ENCODE measurements at regions not wholly inside any gene's neighbourhood (a gene's known extent, or its start where the extent isn't known, plus 50 kb on each side); places are given as distances from the start of the nearest gene placed in this dataset.
"Not testable (repeated sequence)": the region's sequence is repeated elsewhere in the genome, so short reads cannot be mapped to it uniquely, and the experiment has no call there.

DNA sequence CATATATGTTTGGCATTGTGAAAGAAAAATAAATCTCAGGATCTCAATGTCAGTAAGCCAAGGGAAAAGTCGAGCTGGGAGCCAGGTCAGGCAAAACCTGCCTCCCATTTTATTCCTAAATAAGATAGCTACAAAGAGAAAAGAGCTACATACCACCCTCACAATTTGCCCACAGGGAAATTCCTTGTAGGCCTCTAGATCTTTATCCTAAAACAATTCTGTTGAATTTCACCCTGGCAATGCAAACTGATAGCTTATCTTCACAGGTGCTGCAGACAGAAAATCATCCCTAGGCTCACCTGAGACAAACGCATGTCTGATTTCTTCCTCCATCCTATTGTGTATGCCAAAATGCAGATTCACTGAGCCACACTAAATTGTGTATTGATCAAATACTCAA, 2587.1 kb downstream of the PCDH9 start:
- no peaks in the 10 kb centered on the region for H3K27me3 ChIP-seq (ENCODE audit: low read depth, low read length)
- no peaks in the 10 kb centered on the region for H3K36me3 ChIP-seq (ENCODE audit: control insufficient read depth in 1 of 2, insufficient read depth in 2 of 2, low read length in 2 of 2)
- H3K4me1 ChIP-seq (ENCODE audit: control insufficient read depth in 1 of 2, insufficient read depth in 2 of 2, low read length in 2 of 2), result no peaks in the 10 kb centered on the region
- no peak overlapping the region for H3K4me3 ChIP-seq (ENCODE audit: low read depth in 1 of 2, low read length in 2 of 2)
- H3K27ac ChIP-seq (ENCODE audit: low read length), result no peak overlapping the region
- no peaks in the 10 kb centered on the region for H3K9me3 ChIP-seq (ENCODE audit: control insufficient read depth in 1 of 2, low read length in 2 of 2)

- Histone ChIP-seq H3K9me3 (ENCODE audit: control insufficient read depth in 1 of 2, low read length in 2 of 2) (no peaks in the 10 kb centered on the region), H3K4me3 (ENCODE audit: low read depth in 1 of 2, low read length in 2 of 2) (no peak overlapping the region), H3K27ac (ENCODE audit: low read length) (no peak overlapping the region), H3K27me3 (ENCODE audit: low read depth, low read length) (no peaks in the 10 kb centered on the region), H3K36me3 (ENCODE audit: control insufficient read depth in 1 of 2, insufficient read depth in 2 of 2, low read length in 2 of 2) (no peaks in the 10 kb centered on the region), H3K4me1 (ENCODE audit: control insufficient read depth in 1 of 2, insufficient read depth in 2 of 2, low read length in 2 of 2) (no peaks in the 10 kb centered on the region)
Measured at GRCh38 chr13:64640002-64640401, 2590.1 kb downstream of the PCDH9 start.

DNA sequence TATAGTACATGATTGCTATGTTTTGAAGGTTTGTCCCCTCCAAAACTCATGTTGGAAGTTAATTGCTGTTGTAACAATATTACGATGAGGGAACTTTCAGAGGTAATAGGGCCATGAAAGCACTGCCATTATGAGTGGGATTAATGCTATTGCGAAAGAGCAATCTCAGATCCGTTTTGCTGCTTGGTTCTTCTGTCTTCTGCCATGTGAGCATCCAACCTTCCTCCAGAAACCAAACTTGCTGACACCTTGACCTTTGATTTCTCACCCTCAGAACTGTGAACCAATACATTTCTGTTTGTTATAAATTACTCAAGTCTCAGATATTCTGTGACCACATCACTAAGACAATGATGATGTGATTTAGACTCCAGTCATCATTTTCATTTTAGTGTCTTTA, 2590.9 kb downstream of the PCDH9 start:
- no peaks in the 10 kb centered on the region for H3K4me1 ChIP-seq (ENCODE audit: control insufficient read depth in 1 of 2, insufficient read depth in 2 of 2, low read length in 2 of 2)
- no peaks in the 10 kb centered on the region for H3K9me3 ChIP-seq (ENCODE audit: control insufficient read depth in 1 of 2, low read length in 2 of 2)
- no peaks in the 10 kb centered on the region for H3K27me3 ChIP-seq (ENCODE audit: low read depth, low read length)
- no peak overlapping the region for H3K4me3 ChIP-seq (ENCODE audit: low read depth in 1 of 2, low read length in 2 of 2)
- H3K36me3 ChIP-seq (ENCODE audit: control insufficient read depth in 1 of 2, insufficient read depth in 2 of 2, low read length in 2 of 2), result no peaks in the 10 kb centered on the region
- no peak overlapping the region for H3K27ac ChIP-seq (ENCODE audit: low read length)

GRCh38 chr13:64633948-64634347, 2596.2 kb downstream of the PCDH9 start:
- H3K4me3 ChIP-seq (ENCODE audit: low read depth in 1 of 2, low read length in 2 of 2), result no peak overlapping the region
- no peaks in the 10 kb centered on the region for H3K27me3 ChIP-seq (ENCODE audit: low read depth, low read length)
- H3K4me1 ChIP-seq (ENCODE audit: control insufficient read depth in 1 of 2, insufficient read depth in 2 of 2, low read length in 2 of 2), result no peaks in the 10 kb centered on the region
- no peaks in the 10 kb centered on the region for H3K9me3 ChIP-seq (ENCODE audit: control insufficient read depth in 1 of 2, low read length in 2 of 2)
- no peak overlapping the region for H3K27ac ChIP-seq (ENCODE audit: low read length)
- H3K36me3 ChIP-seq (ENCODE audit: control insufficient read depth in 1 of 2, insufficient read depth in 2 of 2, low read length in 2 of 2), result no peaks in the 10 kb centered on the region

- Histone ChIP-seq H3K36me3 (ENCODE audit: control insufficient read depth in 1 of 2, insufficient read depth in 2 of 2, low read length in 2 of 2) (no peaks in the 10 kb centered on the region), H3K27me3 (ENCODE audit: low read depth, low read length) (no peaks in the 10 kb centered on the region), H3K4me1 (ENCODE audit: control insufficient read depth in 1 of 2, insufficient read depth in 2 of 2, low read length in 2 of 2) (no peaks in the 10 kb centered on the region), H3K9me3 (ENCODE audit: control insufficient read depth in 1 of 2, low read length in 2 of 2) (no peaks in the 10 kb centered on the region), H3K4me3 (ENCODE audit: low read depth in 1 of 2, low read length in 2 of 2) (no peak overlapping the region), H3K27ac (ENCODE audit: low read length) (no peak overlapping the region)
Measured at GRCh38 chr13:64627654-64628053, 2602.5 kb downstream of the PCDH9 start.

- no peaks in the 10 kb centered on the region for H3K4me1 ChIP-seq (ENCODE audit: control insufficient read depth in 1 of 2, insufficient read depth in 2 of 2, low read length in 2 of 2)
- H3K27me3 ChIP-seq (ENCODE audit: low read depth, low read length), result no peaks in the 10 kb centered on the region
- no peak overlapping the region for H3K4me3 ChIP-seq (ENCODE audit: low read depth in 1 of 2, low read length in 2 of 2)
- H3K9me3 ChIP-seq (ENCODE audit: control insufficient read depth in 1 of 2, low read length in 2 of 2), result no peaks in the 10 kb centered on the region
- H3K36me3 ChIP-seq (ENCODE audit: control insufficient read depth in 1 of 2, insufficient read depth in 2 of 2, low read length in 2 of 2), result no peaks in the 10 kb centered on the region
- H3K27ac ChIP-seq (ENCODE audit: low read length), result no peak overlapping the region
Measured at GRCh38 chr13:64626105-64626504, 2604.0 kb downstream of the PCDH9 start.

DNA sequence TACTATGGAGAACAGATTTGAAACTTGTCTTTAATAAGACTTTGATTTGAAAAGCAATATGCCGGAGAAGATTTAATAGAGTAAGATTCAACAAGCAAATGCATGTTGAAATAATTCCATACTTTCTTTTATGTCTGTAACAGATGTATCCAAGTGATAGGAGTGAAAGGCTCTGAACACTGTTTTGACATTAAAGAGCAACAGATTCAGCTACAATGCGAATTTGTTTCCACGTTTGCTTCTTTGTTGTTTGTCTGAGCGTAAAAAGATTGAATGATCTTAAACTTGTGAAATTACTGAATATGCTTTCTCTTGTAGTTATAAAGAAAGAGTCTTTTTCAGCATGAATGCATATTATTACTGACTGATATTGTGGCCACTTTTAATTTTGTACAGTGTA, 2612.9 kb downstream of the PCDH9 start:
- Histone ChIP-seq H3K27ac (ENCODE audit: low read length) (no peak overlapping the region), H3K27me3 (ENCODE audit: low read depth, low read length) (no peaks in the 10 kb centered on the region), H3K4me1 (ENCODE audit: control insufficient read depth in 1 of 2, insufficient read depth in 2 of 2, low read length in 2 of 2) (no peaks in the 10 kb centered on the region), H3K4me3 (ENCODE audit: low read depth in 1 of 2, low read length in 2 of 2) (no peak overlapping the region), H3K36me3 (ENCODE audit: control insufficient read depth in 1 of 2, insufficient read depth in 2 of 2, low read length in 2 of 2) (no peaks in the 10 kb centered on the region), H3K9me3 (ENCODE audit: control insufficient read depth in 1 of 2, low read length in 2 of 2) (no peaks in the 10 kb centered on the region)

- Histone ChIP-seq H3K4me1 (ENCODE audit: control insufficient read depth in 1 of 2, insufficient read depth in 2 of 2, low read length in 2 of 2) (no peaks in the 10 kb centered on the region), H3K4me3 (ENCODE audit: low read depth in 1 of 2, low read length in 2 of 2) (no peak overlapping the region), H3K27ac (ENCODE audit: low read length) (no peak overlapping the region), H3K9me3 (ENCODE audit: control insufficient read depth in 1 of 2, low read length in 2 of 2) (no peaks in the 10 kb centered on the region), H3K27me3 (ENCODE audit: low read depth, low read length) (no peaks in the 10 kb centered on the region), H3K36me3 (ENCODE audit: control insufficient read depth in 1 of 2, insufficient read depth in 2 of 2, low read length in 2 of 2) (no peaks in the 10 kb centered on the region)
Measured at GRCh38 chr13:64591971-64592370, 2638.2 kb downstream of the PCDH9 start.

- Histone ChIP-seq H3K27ac (ENCODE audit: low read length) (no peak overlapping the region), H3K9me3 (ENCODE audit: control insufficient read depth in 1 of 2, low read length in 2 of 2) (no peaks in the 10 kb centered on the region), H3K27me3 (ENCODE audit: low read depth, low read length) (no peaks in the 10 kb centered on the region), H3K4me1 (ENCODE audit: control insufficient read depth in 1 of 2, insufficient read depth in 2 of 2, low read length in 2 of 2) (no peaks in the 10 kb centered on the region), H3K4me3 (ENCODE audit: low read depth in 1 of 2, low read length in 2 of 2) (no peak overlapping the region), H3K36me3 (ENCODE audit: control insufficient read depth in 1 of 2, insufficient read depth in 2 of 2, low read length in 2 of 2) (no peaks in the 10 kb centered on the region)
Measured at GRCh38 chr13:64579331-64579730, 2650.8 kb downstream of the PCDH9 start.

- Histone ChIP-seq H3K4me3 (ENCODE audit: low read depth in 1 of 2, low read length in 2 of 2) (no peak overlapping the region), H3K27ac (ENCODE audit: low read length) (no peak overlapping the region), H3K9me3 (ENCODE audit: control insufficient read depth in 1 of 2, low read length in 2 of 2) (peaks cover 0 to 7% of the 10 kb centered on the region in 2 donors), H3K36me3 (ENCODE audit: control insufficient read depth in 1 of 2, insufficient read depth in 2 of 2, low read length in 2 of 2) (no peaks in the 10 kb centered on the region), H3K27me3 (ENCODE audit: low read depth, low read length) (no peaks in the 10 kb centered on the region), H3K4me1 (ENCODE audit: control insufficient read depth in 1 of 2, insufficient read depth in 2 of 2, low read length in 2 of 2) (no peaks in the 10 kb centered on the region)
Measured at GRCh38 chr13:64568748-64569147, 2661.4 kb downstream of the PCDH9 start.

DNA sequence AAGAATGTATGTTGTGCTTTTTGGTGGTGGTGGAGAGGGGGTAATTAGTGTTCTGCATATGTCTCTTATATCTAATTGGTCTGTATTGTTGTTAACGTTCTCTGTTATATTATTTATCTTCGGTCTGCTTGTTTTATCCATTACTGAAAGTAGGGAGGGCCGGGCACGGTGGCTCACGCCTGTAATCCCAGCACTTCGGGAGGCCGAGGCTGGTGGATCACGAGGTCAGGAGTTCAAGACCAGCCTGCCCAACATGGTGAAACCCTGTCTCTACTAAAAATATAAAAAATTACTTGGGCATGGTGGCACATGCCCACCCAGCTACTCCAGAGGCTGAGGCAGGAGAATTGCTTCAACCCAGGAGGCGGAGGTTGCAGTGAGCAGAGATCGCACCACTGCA, 2672.1 kb downstream of the PCDH9 start:
- not testable (repeated sequence) for H3K9me3 ChIP-seq (ENCODE audit: control insufficient read depth in 1 of 2, low read length in 2 of 2); H3K36me3 ChIP-seq (ENCODE audit: control insufficient read depth in 1 of 2, insufficient read depth in 2 of 2, low read length in 2 of 2); H3K27ac ChIP-seq (ENCODE audit: low read length); H3K4me1 ChIP-seq (ENCODE audit: control insufficient read depth in 1 of 2, insufficient read depth in 2 of 2, low read length in 2 of 2); H3K27me3 ChIP-seq (ENCODE audit: low read depth, low read length); H3K4me3 ChIP-seq (ENCODE audit: low read depth in 1 of 2, low read length in 2 of 2)

GRCh38 chr13:64556376-64556775, 2673.8 kb downstream of the PCDH9 start:
- no peaks in the 10 kb centered on the region for H3K36me3 ChIP-seq (ENCODE audit: control insufficient read depth in 1 of 2, insufficient read depth in 2 of 2, low read length in 2 of 2)
- H3K9me3 ChIP-seq (ENCODE audit: control insufficient read depth in 1 of 2, low read length in 2 of 2), result no peaks in the 10 kb centered on the region
- no peaks in the 10 kb centered on the region for H3K27me3 ChIP-seq (ENCODE audit: low read depth, low read length)
- H3K4me3 ChIP-seq (ENCODE audit: low read depth in 1 of 2, low read length in 2 of 2), result no peak overlapping the region
- no peak overlapping the region for H3K27ac ChIP-seq (ENCODE audit: low read length)
- H3K4me1 ChIP-seq (ENCODE audit: control insufficient read depth in 1 of 2, insufficient read depth in 2 of 2, low read length in 2 of 2), result no peaks in the 10 kb centered on the region

All from muscle layer of duodenum (tissue), 2 donors.